NK-92 (cell line): ENCODE measurements at regions not wholly inside any gene's neighbourhood (a gene's known extent, or its start where the extent isn't known, plus 50 kb on each side); places are given as distances from the start of the nearest gene placed in this dataset.
"Not testable (repeated sequence)": the region's sequence is repeated elsewhere in the genome, so short reads cannot be mapped to it uniquely, and the experiment has no call there.

ENCODE experiments used
- DNase-seq: peaks from one replicate; lab custom pipeline; 2025; ENCODE audit not compliant: unreplicated experiment; lab: John Stamatoyannopoulos, UW

DNA sequence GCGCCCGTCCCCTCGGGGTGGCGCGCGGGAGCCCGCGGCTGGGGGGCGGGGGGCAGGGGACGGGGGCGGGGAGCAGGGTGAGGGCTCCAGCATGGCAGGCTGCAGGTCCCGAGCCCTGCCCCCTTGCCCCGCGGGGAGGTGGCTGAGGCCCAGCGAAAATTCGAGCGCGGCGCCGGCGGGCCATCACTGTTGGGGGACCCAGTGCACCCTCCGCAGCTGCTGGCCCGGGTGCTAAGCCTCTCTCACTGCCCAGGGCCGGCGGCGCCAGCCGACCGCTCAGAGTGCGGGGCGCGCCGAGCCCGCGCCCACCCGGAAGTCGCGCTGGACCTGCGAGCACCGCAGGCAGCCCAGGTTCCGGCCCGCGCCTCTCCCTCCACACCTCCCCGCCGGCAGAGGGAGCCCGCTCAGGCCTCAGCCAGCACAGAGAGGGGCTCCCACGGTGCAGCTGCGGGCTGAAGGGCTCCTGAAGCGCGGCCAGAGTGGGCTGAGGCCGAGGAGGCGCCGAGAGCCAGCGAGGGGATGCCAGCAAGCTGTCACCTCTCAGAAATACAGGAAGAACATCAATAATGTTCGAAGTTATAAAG is 290.8 kb upstream of the PRSS16 start:
- peak; percentile 2 for DNase-seq

DNA sequence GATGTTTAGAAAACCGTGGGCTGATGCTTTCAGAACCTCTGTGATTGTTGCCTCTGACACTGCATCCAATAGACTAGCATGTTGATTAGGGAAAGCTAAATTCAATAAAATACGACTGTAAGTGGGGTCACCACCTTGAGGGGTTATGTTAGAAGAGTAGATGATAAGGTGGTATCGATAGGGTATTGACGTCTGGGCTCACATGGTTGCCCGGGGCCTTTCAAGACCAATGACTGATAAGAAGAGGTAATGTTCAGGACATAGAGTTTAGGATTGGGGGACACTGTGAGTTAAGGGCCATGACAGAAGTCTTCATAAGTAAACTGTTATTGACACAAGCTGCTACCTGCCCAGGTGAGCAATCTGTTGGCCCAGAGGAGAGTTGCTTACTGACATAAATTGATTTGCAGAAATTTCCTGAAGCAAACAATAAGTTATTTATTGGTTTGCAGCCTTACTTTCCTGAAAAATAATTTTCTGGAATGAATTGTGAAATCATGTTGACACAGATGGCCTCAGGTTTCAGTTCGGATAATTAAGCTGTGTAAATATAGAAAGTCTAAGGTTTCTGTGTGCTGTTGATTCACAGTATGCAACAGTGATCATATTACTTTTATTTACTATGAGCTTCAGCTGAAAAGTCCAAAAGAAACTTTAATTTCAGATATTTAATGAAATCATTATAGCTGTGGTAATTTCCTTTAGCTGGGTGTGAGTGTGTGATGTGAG is 289.9 kb upstream of the PRSS16 start:
- not testable (repeated sequence) for DNase-seq

DNA sequence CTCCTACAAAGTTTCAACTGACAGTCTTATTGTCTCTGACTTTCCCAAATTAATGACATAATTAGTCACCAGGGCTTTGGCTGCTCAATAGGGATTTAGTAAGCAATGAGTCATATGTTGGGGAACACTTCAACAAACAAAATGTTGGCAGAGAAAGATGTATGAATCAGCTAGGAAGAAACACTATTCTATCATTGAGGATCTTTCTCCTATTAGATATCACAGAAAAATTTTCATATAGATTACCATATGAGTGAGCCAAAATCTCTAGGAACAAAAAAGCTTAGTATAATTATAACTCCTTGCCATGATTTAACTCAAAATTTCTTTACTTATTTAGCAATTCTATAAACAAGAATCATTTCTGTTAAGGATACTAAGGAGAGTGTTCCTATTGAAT is 286.3 kb upstream of the PRSS16 start:
- not testable (repeated sequence) for DNase-seq

- no peak for DNase-seq
These were observed 245.1 kb upstream of the PRSS16 start for GRCh38 chr6:27002447-27002846.

DNA sequence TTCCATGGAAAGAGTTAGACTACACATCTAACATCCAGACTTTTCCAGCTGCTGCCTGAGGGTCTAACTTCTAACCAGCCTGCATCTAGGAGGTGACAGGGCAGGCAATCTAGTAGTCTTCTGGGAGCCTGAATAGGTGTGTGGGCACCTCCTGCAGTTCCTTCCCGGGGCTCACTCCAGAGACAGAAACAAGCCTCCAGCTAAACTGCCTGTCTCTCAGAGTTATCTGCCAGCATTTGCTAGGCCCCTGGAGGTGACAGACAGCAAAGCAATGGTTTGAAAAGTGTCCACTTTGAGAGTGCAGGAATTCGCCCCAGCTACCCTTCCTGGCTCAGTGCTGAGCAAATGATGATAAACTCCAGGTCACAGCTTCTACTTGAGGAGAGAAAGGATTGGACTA is 240.5 kb upstream of the PRSS16 start:
- no peak for DNase-seq

- not testable (repeated sequence) for DNase-seq
These were observed 238.9 kb upstream of the PRSS16 start for GRCh38 chr6:27008613-27009012.

DNA sequence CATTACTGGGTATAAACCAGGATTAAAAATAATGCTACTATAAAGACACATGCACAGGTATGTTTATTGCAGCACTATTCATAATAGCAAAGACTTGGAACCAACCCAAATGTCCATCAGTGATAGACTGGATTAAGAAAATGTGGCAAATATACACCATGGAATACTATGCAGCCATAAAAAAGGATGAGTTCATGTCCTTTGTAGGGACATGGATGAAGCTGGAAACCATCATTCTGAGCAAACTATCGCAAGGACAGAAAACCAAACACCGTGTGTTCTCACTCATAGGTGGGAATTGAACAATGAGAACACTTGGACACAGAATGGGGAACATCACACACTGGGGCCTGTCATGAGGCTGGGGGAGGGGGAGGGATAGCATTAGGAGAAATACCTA is 233.4 kb upstream of the PRSS16 start:
- DNase-seq, result not testable (repeated sequence)

- DNase-seq, result no peak
These were observed 230.8 kb upstream of the PRSS16 start for GRCh38 chr6:27016689-27017088.

DNA sequence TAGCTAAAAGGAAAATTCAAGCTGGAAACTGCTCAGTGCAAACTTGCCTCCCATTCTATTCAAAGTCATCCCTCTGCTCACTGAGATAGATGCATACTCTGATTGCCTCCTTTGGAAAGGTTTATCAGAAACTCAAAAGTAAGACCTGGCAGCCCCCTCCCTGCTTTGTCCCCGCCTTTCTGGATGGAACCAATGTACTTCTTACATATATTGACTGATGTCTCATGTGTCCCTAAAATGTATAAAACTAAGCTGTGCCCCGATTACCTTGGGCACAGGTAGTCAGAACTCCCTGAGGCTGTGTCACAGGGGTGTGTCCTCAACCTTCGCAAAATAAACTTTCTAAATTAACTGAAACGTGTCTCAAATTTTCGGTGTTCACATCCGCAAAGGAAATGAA is 229.1 kb upstream of the PRSS16 start:
- not testable (repeated sequence) for DNase-seq

GRCh38 chr6:27019651-27020552 is 227.6 kb upstream of the PRSS16 start:
- no peak for DNase-seq

DNA sequence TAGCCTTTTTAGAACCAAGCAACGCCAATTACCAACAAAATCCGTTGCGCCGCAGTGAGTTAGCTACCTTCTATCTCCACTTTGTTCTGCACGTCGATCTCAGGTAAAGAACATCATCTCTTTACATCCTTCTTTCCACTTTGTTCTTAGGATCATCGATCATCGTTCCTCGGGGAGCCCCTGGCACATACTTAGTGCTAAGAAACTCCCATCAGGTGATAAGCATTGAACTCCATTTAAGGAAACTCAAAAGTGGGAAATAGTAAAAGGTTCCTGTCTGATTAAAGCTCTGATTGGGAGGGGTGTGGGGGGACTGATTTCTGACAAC is 227.0 kb upstream of the PRSS16 start:
- DNase-seq, result no peak

DNA sequence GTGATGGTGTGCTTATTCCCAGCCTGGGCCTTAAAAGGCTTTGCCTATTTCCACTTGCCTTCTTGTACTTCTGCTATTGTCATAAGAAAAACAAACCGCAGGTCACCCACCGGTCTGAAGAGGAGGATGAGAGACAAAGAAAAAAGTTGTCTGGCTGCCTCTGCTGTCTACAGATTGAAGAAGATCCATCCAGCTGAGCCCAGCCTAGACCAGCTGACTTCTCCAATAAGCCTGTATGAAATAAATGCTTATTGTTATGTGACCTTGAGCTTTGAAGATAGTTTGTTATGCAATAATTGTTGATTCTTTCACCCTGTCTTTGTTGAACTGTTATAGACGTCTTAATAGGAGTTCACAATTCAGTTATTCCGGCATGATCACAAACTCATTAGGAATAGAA is 223.8 kb upstream of the PRSS16 start:
- no peak for DNase-seq

DNA sequence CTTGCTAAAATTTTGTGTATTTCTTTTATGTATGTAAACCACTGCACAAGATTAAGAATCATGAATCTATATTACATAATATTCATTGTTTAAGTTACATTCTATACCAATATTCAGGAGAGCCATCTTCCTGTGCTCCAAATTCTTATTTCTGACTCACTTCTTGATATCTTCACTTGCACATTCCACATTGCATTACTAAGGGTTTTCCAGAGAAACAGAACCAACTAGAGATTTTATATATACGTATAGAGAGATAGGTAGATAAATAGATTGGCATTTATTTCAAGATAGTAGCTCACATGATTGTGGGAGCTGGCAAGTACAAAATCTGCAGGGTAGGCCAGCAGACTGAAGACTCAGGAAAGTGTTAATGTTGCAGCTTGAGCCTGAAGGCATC is 222.2 kb upstream of the PRSS16 start:
- no peak for DNase-seq

GRCh38 chr6:27026361-27026760 is 221.1 kb upstream of the PRSS16 start:
- no peak for DNase-seq

DNA sequence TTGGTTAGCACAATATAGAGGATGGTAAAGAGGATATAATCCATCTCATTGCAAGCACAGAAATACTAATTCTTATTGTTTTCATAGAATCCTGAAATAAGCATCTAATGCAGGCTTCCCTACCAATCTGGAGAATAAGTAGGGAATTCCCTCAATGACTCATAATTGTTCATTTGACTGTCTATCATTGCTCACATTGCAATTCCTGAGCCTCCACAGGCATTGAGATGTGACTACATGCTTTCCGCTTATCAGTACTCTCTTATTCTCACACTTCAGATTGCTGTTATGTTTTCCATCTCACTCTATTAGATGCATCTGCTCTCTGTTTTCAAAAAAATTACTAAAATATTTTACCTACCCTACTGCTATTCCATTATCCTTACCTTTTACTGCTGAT is 216.2 kb upstream of the PRSS16 start:
- DNase-seq, result no peak

GRCh38 chr6:27038498-27038897 is 209.0 kb upstream of the PRSS16 start:
- DNase-seq, result no peak

- no peak for DNase-seq
These were observed 207.1 kb upstream of the PRSS16 start for GRCh38 chr6:27040244-27041042.

DNA sequence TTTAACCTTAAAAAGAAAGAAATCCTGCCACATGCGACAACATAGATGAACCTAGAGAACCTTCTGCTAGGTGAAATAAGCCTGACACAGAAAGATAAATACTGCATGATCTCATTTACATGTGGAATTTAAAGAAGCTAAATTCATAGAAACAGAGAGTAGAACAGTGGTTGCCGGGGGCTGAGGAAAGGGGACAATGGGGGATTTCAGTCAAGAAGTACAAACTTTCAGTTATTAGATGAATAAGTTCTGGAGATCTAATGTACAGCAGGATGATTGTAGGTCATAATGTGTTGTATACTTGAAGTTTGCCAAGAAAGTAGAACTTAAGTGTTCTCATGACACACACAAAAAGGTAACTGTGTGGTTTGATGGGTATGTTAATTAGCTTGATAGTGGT is 204.3 kb upstream of the PRSS16 start:
- no peak for DNase-seq

- DNase-seq, result not testable (repeated sequence)
These were observed 202.4 kb upstream of the PRSS16 start for GRCh38 chr6:27045131-27045530.

- not testable (repeated sequence) for DNase-seq
These were observed 199.8 kb upstream of the PRSS16 start for GRCh38 chr6:27047725-27048124.
